ENCODE measurements at regions not wholly inside any gene's neighbourhood (a gene's known extent, or its start where the extent isn't known, plus 50 kb on each side); places are given as distances from the start of the nearest gene placed in this dataset.
"Not testable (repeated sequence)": the region's sequence is repeated elsewhere in the genome, so short reads cannot be mapped to it uniquely, and the experiment has no call there.

GRCh38 chr17:16866436-16866835 is 105.5 kb downstream of the TNFRSF13B start:
- H3K27me3 Mint-ChIP-seq (ENCODE audit: insufficient read depth) = peaks cover 7% of the 10 kb centered on the region
- peaks cover 14% of the 10 kb centered on the region for H3K4me1 Mint-ChIP-seq (ENCODE audit: low read depth)
- no peaks in the 10 kb centered on the region for H3K9me3 Mint-ChIP-seq
- DNase-seq = no peak
- no peaks in the 10 kb centered on the region; the same call in none of the 2 replicates for H3K36me3 Mint-ChIP-seq (ENCODE audit: low read depth)
- TF ChIP-seq, protein P1, sequence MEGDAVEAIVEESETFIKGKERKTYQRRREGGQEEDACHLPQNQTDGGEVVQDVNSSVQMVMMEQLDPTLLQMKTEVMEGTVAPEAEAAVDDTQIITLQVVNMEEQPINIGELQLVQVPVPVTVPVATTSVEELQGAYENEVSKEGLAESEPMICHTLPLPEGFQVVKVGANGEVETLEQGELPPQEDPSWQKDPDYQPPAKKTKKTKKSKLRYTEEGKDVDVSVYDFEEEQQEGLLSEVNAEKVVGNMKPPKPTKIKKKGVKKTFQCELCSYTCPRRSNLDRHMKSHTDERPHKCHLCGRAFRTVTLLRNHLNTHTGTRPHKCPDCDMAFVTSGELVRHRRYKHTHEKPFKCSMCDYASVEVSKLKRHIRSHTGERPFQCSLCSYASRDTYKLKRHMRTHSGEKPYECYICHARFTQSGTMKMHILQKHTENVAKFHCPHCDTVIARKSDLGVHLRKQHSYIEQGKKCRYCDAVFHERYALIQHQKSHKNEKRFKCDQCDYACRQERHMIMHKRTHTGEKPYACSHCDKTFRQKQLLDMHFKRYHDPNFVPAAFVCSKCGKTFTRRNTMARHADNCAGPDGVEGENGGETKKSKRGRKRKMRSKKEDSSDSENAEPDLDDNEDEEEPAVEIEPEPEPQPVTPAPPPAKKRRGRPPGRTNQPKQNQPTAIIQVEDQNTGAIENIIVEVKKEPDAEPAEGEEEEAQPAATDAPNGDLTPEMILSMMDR (IDR thresholded peaks at IDR 0.05) = no peak
- H3K27ac Mint-ChIP-seq = peak overlapping the region; percentile 67
- H3K4me3 Mint-ChIP-seq = no peak overlapping the region

DNA sequence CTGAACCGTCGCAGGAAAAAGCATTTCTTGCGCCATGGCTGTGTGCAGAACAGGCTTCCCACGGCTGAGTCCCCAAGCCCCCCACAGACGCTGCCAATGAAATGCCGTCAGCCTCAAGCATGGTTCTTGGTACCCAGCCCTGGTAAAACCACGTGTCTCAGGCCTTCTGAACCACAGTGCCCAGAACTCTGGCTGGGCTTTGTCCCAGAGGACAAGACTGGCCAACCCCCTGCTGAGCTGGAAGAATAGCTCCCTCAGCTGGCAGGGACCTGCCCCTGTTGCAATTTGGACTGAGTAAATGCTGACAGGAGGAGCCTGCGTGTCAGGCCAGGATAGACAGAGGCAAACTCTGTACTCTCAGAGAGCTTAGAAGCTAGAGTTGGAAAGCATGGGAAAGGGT is 106.2 kb downstream of the TNFRSF13B start:
- TF ChIP-seq, protein P1 (IDR thresholded peaks at IDR 0.05) = peak; percentile 24; the same call in 1 of the 2 replicates
- H3K4me1 Mint-ChIP-seq (ENCODE audit: low read depth) = peaks cover 21% of the 10 kb centered on the region
- H3K36me3 Mint-ChIP-seq (ENCODE audit: low read depth); DNase-seq; H3K9me3 Mint-ChIP-seq; H3K27me3 Mint-ChIP-seq (ENCODE audit: insufficient read depth): not testable (repeated sequence)
- H3K27ac Mint-ChIP-seq = peak overlapping the region; percentile 67
- H3K4me3 Mint-ChIP-seq = peak overlapping the region; percentile 34; the same call in 1 of the 2 replicates

DNA sequence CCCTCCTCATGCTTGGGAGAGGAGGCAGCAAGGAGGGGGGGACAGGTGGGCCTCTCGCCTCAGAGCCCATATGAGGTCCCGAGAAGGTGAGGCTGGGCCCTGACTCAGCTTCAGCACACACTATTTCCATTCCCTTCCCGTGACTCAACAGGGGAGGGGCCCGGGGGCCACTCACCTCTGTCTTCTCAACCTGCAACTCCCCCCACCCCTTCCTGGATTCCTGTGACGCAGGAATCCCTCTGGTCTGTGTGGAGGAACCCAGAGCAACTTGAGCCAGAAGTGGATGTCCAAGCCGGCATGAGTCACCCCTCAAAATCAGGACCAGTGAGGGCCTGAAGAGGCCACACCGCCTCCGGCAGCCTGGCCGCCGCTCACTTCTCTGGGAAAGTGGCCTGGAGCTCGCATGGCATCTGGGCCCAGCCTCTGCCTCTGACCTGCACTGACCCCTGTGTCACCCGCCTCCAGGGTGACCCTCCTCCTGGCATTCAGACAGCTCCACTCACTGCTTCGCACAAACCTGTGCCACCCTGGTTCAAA is 106.8 kb downstream of the TNFRSF13B start:
- not testable (repeated sequence) for H3K4me3 Mint-ChIP-seq; H3K9me3 Mint-ChIP-seq; H3K36me3 Mint-ChIP-seq (ENCODE audit: low read depth); H3K27me3 Mint-ChIP-seq (ENCODE audit: insufficient read depth)
- Mint-ChIP-seq H3K4me1 (ENCODE audit: low read depth) (peaks cover 25% of the 10 kb centered on the region), H3K27ac (peak overlapping the region; percentile 24; the same call in 1 of the 2 replicates)
- peak; percentile 69 for DNase-seq

DNA sequence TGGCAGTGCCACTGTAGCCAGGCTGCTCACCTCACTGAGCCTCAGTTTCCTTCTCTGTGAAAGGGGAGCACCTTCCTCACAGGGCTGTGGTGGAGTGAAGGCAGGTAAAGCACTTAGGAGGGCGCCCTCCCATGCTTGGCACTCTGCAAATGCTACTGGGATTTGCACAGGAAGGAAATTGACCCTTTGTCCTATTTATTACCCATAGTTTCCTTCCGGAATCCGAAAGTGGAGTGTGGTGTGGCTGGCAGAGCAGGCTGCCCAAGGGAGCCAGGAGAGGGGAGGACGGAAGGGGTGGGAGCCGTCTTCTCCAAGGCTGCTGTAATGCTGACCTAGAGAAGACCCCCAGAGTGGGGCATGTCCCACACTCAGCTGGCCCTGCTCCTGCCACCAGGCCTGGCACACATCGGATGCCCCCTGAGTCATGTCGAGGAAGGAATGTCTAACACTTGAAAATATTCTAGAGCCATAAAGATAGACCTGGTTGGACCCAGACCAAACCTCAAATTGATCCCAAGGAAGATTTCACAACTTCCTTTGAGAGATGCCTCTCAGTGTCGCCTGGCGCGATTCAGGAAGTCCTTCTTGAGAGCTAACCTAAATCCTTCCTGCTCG is 107.3 kb downstream of the TNFRSF13B start:
- H3K27me3 Mint-ChIP-seq (ENCODE audit: insufficient read depth); H3K4me3 Mint-ChIP-seq; H3K36me3 Mint-ChIP-seq (ENCODE audit: low read depth); H3K9me3 Mint-ChIP-seq: not testable (repeated sequence)
- Mint-ChIP-seq H3K4me1 (ENCODE audit: low read depth) (peaks cover 25% of the 10 kb centered on the region), H3K27ac (peak overlapping the region; percentile 24; the same call in 1 of the 2 replicates)
- peak; percentile 83 for DNase-seq

- H3K4me3 Mint-ChIP-seq; H3K36me3 Mint-ChIP-seq (ENCODE audit: low read depth); H3K9me3 Mint-ChIP-seq; H3K27me3 Mint-ChIP-seq (ENCODE audit: insufficient read depth): not testable (repeated sequence)
- peak; percentile 38 for DNase-seq
- TF ChIP-seq, protein P1 (IDR thresholded peaks at IDR 0.05) = peak; percentile 46
- H3K27ac Mint-ChIP-seq = peak overlapping the region; percentile 31; the same call in 1 of the 2 replicates
- H3K4me1 Mint-ChIP-seq (ENCODE audit: low read depth) = peaks cover 18% of the 10 kb centered on the region
These were observed 110.8 kb downstream of the TNFRSF13B start for GRCh38 chr17:16861152-16861551.

GRCh38 chr17:16860467-16860866 is 111.5 kb downstream of the TNFRSF13B start:
- DNase-seq; H3K9me3 Mint-ChIP-seq; H3K27me3 Mint-ChIP-seq (ENCODE audit: insufficient read depth); H3K4me3 Mint-ChIP-seq; H3K27ac Mint-ChIP-seq; H3K36me3 Mint-ChIP-seq (ENCODE audit: low read depth): not testable (repeated sequence)
- peaks cover 12% of the 10 kb centered on the region for H3K4me1 Mint-ChIP-seq (ENCODE audit: low read depth)

- not testable (repeated sequence) for DNase-seq; H3K9me3 Mint-ChIP-seq; H3K36me3 Mint-ChIP-seq (ENCODE audit: low read depth); H3K4me3 Mint-ChIP-seq; H3K27ac Mint-ChIP-seq
- Mint-ChIP-seq H3K27me3 (ENCODE audit: insufficient read depth) (peaks cover 19% of the 10 kb centered on the region), H3K4me1 (ENCODE audit: low read depth) (peaks cover 12% of the 10 kb centered on the region)
These were observed 112.4 kb downstream of the TNFRSF13B start for GRCh38 chr17:16859515-16859914.

GRCh38 chr17:16857746-16858145 is 114.2 kb downstream of the TNFRSF13B start:
- H3K27ac Mint-ChIP-seq; H3K9me3 Mint-ChIP-seq; H3K4me3 Mint-ChIP-seq; DNase-seq; H3K36me3 Mint-ChIP-seq (ENCODE audit: low read depth): not testable (repeated sequence)
- Mint-ChIP-seq H3K4me1 (ENCODE audit: low read depth) (peaks cover 12% of the 10 kb centered on the region), H3K27me3 (ENCODE audit: insufficient read depth) (peaks cover 26% of the 10 kb centered on the region)

DNA sequence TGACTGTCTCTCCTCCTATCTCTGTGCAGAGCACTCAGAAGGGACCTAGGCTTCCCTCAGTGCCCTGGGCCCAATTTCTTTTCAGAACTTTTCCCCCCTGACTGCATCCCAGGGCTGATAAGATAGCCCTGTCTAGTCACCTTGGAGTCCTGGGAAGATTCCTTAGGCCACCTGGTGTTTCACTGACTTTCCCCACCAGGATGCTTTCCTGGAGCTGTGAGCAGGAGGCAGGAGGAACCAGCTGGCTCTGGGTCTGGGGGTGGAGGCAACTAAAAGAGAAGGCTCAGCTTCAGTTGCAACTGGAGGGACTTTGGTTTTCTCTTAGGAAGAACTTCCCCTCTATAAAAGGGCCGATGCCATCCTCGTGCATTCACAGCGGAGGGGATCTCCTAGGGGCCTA is 115.1 kb downstream of the TNFRSF13B start:
- Mint-ChIP-seq H3K27me3 (ENCODE audit: insufficient read depth) (peaks cover 26% of the 10 kb centered on the region), H3K4me1 (ENCODE audit: low read depth) (peaks cover 12% of the 10 kb centered on the region)
- not testable (repeated sequence) for H3K27ac Mint-ChIP-seq; H3K9me3 Mint-ChIP-seq; DNase-seq; H3K36me3 Mint-ChIP-seq (ENCODE audit: low read depth); H3K4me3 Mint-ChIP-seq

- not testable (repeated sequence) for DNase-seq; H3K27ac Mint-ChIP-seq; H3K4me1 Mint-ChIP-seq (ENCODE audit: low read depth); H3K4me3 Mint-ChIP-seq; H3K9me3 Mint-ChIP-seq; H3K36me3 Mint-ChIP-seq (ENCODE audit: low read depth)
- H3K27me3 Mint-ChIP-seq (ENCODE audit: insufficient read depth) = peaks cover 26% of the 10 kb centered on the region
These were observed 115.7 kb downstream of the TNFRSF13B start for GRCh38 chr17:16856171-16856570.

GRCh38 chr17:16854636-16855035 is 117.3 kb downstream of the TNFRSF13B start:
- not testable (repeated sequence) for H3K9me3 Mint-ChIP-seq; H3K4me1 Mint-ChIP-seq (ENCODE audit: low read depth); DNase-seq; H3K4me3 Mint-ChIP-seq; H3K36me3 Mint-ChIP-seq (ENCODE audit: low read depth); H3K27ac Mint-ChIP-seq
- peaks cover 30% of the 10 kb centered on the region for H3K27me3 Mint-ChIP-seq (ENCODE audit: insufficient read depth)
